Omental fat pad (tissue), 3 donors: ENCODE measurements at regions not wholly inside any gene's neighbourhood (a gene's known extent, or its start where the extent isn't known, plus 50 kb on each side); places are given as distances from the start of the nearest gene placed in this dataset.
"Not testable (repeated sequence)": the region's sequence is repeated elsewhere in the genome, so short reads cannot be mapped to it uniquely, and the experiment has no call there.

Experiments
- ATAC-seq: fragments of 150-250 bp; one replicate; pipeline ENCODE4 v1.9.1; 2016; ENCODE audit warnings: mild to moderate bottlenecking, moderate library complexity; ENCODE audit not compliant: low FRiP score
- DNase-seq: peaks from one replicate; pipeline ENCODE4 v3.0.0-alpha.2; 2019; ENCODE audit warnings: low spot score
- CTCF ChIP-seq, 3 donors: fragments of 450-650 bp; IDR thresholded peaks; one replicate each; pipeline ENCODE4 v1.5.1; 2016 to 2017; ENCODE audit warnings: antibody characterized with exemption in 3 of 3, mild to moderate bottlenecking in 3 of 3, moderate library complexity in 2 of 3

- DNase-seq = no peak
- TF ChIP-seq CTCF (IDR thresholded peaks at IDR 0.05) = no peak
- no peak for ATAC-seq
Measured at GRCh38 chr11:134841411-134841810, 429.4 kb upstream of the B3GAT1 start.

GRCh38 chr11:134840945-134841344 lies 428.9 kb upstream of the B3GAT1 start:
- no peak for TF ChIP-seq CTCF (IDR thresholded peaks at IDR 0.05)
- ATAC-seq (no peak), DNase-seq (no peak)

- not testable (repeated sequence) for ATAC-seq, DNase-seq
Measured at GRCh38 chr11:134840165-134840564, 428.1 kb upstream of the B3GAT1 start.

- ATAC-seq (no peak), DNase-seq (no peak)
- no peak for TF ChIP-seq CTCF (IDR thresholded peaks at IDR 0.05)
Measured at GRCh38 chr11:134838708-134839107, 426.7 kb upstream of the B3GAT1 start.

GRCh38 chr11:134837887-134838232 lies 425.8 kb upstream of the B3GAT1 start:
- DNase-seq (no peak), ATAC-seq (no peak)
- TF ChIP-seq CTCF (IDR thresholded peaks at IDR 0.05) = no peak

- no peak for ATAC-seq
- DNase-seq = no peak
- no peak for TF ChIP-seq CTCF (IDR thresholded peaks at IDR 0.05)
Measured at GRCh38 chr11:134837166-134837886, 425.3 kb upstream of the B3GAT1 start.

- no peak for ATAC-seq
- no peak for DNase-seq
- no peak for TF ChIP-seq CTCF (IDR thresholded peaks at IDR 0.05)
Measured at GRCh38 chr11:134836561-134836960, 424.5 kb upstream of the B3GAT1 start.
